T1000 (cell line): ENCODE measurements at regions not wholly inside any gene's neighbourhood (a gene's known extent, or its start where the extent isn't known, plus 50 kb on each side); places are given as distances from the start of the nearest gene placed in this dataset.
"Not testable (repeated sequence)": the region's sequence is repeated elsewhere in the genome, so short reads cannot be mapped to it uniquely, and the experiment has no call there.

Experiments used
- DNase-seq: peaks from one replicate; lab custom pipeline; 2025; ENCODE audit warnings: mixed read lengths; lab: John Stamatoyannopoulos, UW

DNA sequence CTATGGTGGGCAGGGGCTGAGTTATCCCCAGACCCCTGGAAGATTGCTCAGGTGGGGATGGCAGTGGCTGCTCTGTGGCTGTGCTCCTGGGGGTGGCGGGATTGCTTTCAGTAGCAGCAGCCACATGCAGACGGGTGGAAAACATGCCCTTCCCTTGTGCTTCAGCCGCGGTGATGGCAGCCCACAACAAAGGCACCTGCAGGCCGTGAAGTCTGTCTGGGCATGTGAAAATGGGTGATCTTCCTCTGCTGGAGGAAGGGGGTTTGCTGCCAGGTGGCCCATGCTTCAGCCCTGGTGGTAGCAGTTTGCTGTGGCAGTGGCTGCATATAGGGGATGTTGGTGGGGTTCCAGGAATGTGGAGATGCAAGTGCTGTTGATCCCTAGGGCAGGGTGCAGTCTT, 326.2 kb upstream of the RGS6 start:
- DNase-seq = no peak

DNA sequence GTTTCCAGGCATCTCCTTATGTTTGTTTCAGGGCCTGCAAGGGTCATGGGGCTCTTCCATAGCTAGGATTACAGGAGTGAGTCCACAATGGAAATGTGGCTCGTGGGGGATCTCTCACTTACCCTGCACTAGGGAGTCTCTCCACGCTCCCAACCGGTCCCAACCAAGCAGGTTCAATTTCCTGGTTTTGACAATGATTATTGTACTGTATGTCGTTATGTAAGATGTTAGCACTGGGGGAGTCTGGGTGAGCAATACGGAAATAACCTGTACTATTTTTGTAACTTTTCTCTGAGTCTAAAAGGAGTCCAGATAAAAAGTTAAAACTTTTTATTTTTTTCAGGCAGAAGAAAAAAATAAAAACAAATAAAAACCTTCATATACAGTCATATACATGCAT, 325.7 kb upstream of the RGS6 start:
- DNase-seq = no peak

DNA sequence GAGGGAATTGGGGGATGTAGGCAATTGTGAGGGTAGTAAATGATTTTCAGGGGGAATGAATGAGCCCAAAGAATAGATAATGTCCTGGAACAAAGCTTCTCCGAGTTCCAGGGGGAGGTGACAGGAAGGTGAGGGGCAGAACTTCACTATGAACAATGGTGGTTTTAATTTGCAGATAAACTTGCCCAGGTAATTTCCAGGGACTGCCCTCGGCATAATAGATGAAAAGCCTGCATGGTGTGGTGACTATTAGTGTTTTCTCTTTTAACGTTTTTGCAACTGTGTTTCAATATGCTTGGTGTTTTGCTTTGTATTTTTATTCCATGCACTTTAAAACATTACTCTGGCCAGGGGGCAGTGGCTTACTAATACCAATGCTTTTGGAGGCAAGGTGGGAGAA, 325.2 kb upstream of the RGS6 start:
- no peak for DNase-seq

DNA sequence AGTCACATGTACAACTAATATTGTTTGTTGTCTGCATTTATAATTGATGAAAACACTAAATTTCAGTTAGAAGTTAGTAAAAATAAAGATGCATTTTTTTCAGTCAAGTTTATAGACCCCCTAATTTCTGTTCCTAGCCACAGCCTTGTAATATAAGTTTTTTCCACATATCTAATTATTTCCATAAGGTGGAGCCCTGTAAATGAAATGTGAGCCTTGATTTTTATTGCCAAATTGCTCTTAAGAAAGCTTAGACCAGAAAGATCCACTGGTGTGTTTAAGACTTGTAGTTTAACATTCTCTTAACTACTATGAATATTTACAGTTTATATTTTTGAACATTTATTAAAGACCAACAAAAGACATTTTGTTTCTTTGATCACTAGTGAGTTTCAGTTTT, 322.1 kb upstream of the RGS6 start:
- no peak for DNase-seq

DNA sequence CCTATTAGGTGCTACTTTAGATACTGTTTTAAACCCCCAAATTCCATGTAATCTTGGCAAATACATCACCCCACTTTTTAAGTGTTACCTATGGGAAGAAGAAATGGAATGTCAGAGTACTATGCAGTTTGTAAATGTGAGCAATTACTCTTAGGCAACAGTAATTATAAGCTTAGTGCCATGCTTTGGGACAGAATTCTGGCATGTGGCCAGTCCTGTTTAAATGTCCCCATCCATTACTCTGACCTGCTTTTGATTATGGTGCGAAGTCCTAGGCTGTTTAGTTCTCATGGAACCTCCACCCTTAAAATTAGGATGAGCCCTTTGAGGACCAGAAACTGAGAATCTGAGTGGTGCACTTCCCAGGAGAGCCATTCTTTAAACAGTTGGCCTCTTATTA, 321.4 kb upstream of the RGS6 start:
- DNase-seq = no peak

DNA sequence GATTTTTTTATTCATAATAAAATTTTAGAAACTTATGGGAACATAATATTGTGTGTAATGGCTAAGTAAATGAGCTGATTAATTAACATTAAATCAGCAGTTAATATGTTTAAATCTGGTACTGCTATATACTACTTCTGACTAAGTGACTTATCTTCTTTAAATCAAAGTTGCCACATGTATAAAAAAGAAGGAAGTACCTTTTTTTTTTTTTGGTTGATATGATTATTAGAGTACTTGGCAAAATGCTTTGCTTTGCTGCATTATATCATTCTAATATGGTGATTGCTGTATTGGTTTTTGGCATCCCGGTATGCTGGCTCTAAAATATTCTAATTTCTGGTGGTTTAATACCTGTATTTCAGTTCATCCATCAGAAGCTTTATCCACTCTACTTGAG, 319.1 kb upstream of the RGS6 start:
- no peak for DNase-seq

DNA sequence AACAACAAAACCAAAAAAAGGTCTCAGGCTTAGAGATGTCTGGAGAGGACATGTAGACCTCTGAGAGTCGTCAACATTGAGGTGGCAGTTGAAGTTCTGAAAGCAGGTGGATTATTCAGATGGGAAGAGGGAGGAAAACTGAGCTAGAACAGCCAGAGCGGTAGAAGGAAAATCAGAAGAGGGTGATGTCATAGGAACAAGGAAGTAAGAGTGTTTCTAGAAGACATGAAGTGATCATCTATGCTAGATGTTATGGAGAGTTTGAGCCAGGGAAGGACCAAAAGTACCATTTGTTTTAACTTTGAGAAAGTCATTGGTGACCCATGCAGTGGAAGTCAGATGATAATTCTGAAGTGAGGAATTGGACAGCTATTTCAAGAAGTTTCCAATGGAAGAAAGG, 316.2 kb upstream of the RGS6 start:
- no peak for DNase-seq

DNA sequence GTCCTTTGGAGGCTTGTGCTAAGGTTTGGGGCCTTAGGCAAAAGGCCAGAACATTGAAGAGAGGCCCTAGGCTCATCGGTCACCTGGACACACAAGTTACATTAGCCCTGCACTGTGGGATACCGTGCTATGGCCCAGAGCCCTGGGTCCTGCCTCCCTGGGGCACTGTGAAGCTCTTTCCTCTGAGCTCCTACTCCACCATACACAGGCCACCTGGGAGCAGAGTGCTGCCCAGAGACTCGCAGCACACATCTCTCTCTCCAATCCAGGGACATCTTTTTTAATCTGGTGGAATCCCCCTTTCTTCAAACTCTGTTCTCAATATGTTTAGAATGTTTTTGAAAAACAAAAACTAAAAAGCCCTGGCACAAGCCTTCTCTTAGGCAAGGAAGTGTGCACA, 314.2 kb upstream of the RGS6 start:
- no peak for DNase-seq

DNA sequence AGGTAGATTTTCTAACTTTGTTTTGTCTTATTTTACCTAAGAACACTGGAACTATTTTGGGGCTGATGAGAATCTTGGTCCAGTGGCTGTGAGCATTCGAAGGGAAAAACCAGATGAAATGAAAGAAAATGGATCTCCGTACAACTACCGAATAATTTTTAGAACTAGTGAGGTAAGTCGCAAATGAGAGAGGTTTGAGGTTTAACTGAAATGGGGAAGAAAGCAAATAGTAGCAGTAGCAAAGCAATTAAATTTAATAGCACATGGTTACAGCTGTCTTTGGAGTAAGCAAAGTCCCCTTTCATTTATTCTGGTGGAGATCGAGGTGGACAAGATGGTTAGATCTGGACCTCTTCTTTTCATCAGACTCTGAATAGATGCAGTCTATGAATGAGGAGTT, 313.5 kb upstream of the RGS6 start:
- DNase-seq = no peak

DNA sequence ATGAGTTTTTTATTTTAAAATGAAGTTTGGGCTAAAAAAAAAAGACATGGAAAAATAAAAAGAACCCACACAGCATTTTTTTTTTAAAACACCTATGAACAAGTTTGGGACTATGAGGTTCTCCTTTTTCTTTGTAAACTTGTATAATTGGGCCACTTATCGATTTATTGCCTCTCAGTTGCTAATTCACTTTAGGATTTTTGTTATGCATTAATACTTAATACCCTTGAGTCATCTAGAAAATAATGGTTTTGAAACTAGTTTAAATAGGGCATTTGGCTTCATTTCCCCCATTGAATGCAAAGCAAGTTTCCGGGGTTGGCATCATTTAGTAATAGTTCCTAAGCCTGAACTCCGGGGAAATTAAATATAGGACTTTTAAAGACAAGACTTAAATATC, 312.8 kb upstream of the RGS6 start:
- no peak for DNase-seq

DNA sequence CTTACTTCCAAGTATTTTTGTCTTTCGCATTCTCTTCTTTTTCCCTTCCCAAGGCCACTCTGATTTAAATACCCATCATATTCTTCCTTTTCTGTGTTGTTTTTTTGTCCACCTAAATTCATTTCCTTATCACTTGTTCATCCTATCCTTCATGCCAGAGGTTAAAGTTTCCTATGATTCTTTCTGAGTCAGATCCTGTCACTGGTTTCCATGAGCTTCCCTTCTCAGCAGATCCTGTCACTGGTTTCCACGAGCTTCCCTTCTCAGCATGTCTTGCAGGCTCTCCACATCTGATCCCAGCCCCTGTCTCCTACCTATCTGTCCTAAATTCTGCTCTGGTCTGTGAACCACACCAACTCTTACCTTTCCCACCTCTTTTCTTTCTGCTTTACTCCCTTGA, 311.8 kb upstream of the RGS6 start:
- DNase-seq = no peak

DNA sequence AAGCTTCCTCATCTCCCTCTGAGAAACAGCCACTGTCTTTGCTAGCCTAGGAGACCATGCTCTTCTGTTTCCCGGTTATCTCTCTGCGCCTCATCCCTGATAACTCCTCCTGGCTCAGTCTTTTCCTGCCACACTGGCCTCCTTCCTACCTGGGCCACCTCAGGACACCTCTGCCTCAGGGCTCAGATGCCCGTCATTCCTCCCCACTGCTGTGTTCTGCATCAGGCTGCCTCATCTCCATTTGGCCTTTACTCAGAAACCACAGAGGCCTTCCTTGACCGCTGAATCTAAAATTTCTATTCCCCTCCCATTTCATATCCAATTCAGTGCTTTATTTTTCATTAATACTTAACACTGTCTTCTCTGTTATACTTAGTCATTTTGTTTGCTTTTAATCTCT, 311.0 kb upstream of the RGS6 start:
- no peak for DNase-seq

DNA sequence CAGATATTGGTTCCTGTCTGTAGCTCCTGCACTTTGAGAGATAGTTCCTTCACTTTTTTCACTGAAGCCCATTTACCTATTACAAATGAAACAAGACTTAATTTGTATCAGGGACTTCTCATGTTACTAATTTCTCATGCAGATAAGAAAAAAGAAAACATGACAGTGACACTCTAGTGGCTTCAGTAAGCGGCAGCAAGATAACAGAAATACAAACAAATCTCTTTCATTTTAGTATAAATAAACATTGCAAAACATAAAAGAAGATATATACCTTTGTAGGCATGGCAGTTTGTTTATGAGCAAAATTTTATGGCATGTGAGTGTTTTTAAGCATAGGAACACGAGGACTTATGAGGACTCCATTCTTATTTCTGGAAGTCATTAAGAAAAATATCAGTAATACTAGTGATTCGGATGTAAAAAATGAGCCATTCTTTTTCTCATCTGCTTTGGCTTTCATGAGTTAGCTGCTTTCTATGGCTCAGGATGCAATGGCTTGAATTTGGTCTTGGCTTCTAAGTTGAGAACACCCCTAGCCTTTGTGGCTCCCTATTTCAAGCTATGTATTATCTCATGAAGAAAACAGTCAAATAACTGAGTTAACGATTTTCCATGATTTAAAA, 310.1 kb upstream of the RGS6 start:
- no peak for DNase-seq

DNA sequence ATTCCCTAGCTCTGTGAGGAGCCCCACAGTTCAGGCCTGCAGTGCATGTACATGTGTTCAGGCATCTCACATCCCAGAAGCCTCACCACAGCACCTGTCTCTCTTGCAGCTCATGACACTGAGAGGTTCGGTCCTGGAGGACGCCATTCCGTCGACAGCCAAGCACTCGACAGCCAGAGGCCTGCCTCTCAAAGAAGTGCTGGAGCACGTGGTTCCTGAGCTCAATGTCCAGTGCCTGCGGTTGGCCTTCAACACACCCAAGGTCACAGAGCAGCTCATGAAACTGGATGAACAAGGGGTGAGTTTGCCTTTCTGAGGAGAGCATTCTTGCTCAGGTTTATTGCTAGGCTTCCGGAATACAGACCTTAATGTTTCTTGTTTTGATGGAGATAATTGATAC, 308.3 kb upstream of the RGS6 start:
- no peak for DNase-seq

DNA sequence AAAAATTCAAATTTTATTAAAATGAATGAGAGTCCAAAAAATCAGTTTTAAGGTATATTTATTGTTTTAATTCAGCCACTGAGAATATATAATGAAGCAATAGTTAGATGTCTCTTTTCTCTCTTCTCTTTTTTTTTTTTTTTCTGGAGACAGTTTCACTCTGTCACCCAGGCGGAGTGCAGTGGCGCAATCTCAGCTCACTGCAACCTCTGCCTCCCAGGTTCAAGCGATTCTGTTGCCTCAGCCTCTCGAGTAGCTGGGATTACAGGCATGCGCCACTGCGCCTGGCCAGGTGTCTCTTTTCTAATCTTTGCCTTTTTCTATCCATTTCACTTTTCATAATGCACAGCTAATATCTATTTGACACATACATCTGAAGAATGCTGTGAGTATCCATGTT, 307.1 kb upstream of the RGS6 start:
- no peak for DNase-seq

DNA sequence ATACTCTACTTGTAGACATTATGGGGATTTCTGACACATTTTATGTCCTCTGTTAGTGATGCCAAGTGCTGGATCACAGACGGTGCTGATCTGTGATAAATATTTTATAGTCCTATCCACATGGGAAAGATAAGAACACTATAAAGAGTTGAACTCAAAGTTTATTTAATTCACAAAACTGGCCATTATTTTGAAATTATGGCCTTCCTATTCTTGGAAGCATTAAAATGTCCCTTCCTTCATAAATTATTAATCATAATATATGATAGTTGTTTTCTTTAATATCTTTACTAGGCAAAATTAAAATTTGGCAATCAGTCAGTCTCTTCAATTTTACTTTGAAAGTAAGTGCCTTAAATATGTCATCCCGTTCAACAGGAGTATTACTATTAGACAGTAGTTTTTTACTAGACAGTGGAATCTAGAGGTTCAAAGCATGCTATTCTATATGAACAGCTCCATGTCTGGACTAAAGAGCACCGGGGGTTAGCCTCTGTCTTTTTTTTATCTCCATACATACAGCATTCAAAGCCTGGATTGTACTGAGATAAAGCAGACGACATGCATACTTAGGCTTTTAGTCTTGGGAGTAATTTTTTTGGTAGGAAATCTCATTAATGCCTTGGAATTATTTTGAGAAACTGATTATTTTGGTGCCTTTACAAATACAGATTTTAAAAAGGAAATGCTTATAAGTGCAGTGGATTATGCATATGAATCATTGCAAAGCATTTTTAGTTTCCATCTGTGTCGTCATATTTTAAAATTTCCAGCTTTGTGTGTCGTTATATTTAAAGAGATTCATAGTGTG, 306.1 kb upstream of the RGS6 start:
- no peak for DNase-seq

DNA sequence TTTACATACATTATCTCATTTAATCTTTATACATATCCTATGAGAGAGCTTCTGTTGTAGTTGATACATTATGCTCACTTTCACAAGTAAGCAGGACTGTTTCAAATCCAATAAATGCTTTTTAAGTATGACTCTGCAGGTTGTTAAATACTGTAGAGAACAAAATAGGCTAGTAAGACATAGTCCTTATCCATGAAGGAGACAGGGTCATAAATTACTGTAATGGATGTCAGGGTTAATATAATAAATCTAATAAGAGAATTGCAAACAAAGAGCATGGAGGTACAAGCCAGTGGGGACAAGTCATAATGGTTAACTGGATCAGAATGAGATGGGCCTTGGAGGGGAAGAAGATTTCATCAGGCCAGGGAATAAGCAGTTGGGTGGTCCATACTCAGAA, 303.8 kb upstream of the RGS6 start:
- DNase-seq = no peak

DNA sequence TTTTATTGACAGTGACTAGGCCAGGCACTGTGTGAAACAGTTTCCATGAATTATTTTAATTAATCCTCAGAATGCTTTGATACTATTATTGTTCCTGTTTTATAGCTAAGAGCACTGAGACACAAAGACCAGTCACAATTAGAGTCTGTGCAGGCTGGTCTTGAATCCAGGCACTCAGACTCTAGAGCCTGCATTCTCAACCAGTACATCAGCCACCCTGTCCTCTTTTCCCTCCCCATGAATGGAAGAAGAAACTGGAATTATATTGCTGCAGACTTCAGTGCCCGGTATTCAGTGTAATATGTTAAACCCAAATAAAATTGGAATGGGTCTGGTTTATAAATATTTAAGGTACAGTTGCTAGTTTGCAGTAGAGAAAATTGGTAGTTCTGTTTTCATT, 303.0 kb upstream of the RGS6 start:
- no peak for DNase-seq

DNA sequence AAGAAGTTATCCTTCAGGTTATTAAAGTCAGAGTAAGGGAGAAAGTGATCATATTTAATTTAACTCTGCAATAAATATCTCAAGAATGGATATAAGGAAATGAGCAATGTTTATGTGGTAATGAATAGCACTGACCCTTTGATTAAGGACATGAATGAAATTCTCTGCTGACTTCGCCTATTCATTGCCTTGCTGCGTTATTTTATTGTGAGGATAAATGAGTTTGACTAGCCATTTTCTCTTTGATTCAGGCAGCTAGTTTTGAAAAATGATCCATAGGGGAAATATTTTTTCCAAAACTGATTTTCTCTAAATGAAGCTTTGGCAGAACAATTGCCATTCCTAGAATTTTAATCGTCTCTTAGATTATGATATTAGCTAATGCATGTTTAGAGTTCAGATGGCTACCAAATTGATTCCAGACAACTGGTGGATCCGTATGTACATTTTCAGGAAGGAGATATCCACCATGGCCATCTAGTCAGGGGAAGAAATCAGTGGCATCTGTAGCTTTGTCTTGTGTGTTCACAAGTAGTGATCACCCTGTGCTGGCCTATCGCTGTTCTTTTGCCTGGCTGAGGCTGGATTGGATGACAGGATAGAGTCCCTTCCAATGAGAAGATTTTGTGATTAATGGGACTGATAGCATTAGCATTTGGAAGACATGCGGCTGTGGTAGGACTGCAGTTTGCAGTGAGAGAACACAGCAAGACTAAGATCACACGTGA, 302.3 kb upstream of the RGS6 start:
- no peak for DNase-seq

DNA sequence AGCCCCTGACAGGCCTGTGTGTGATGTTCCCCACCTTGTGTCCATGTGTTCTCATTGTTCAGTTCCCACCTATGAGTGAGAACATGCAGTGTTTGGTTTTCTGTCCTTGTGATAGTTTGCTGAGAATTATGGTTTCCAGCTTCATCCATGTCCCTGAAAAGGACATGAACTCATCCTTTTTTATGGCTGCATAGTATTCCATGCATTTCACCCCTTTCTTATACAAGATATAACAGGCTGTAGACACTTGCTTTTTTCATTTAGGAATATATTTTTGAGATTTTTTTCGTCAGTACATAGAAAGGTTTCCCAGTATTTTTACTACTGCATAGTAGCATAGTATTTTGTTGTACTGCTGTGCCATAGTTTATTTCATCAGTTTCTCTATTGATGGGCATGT, 301.2 kb upstream of the RGS6 start:
- not testable (repeated sequence) for DNase-seq

DNA sequence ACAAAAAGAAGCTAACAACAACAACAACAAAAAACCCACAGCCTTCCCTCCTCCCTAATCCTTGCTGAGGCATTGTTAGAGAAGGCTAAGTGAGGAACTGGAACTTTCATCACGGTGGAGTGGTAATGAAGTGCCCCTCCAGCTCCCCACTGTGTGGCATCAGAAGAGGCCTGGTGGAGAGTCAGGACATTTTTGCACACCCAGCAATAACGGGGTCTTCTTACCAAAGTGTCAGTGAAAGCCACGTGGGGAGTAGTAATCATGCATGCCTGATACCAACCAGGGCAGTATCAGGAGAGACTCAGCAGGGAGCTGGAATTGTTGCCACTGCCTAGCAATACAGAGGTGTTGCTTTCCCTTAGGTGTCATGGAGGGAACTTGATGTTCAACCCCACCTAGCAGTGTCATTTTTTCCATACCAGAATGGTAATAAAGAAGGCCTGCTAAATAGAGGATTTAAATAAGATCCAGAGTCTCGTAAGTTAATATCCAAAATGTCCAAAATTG, 299.7 kb upstream of the RGS6 start:
- DNase-seq = no peak

DNA sequence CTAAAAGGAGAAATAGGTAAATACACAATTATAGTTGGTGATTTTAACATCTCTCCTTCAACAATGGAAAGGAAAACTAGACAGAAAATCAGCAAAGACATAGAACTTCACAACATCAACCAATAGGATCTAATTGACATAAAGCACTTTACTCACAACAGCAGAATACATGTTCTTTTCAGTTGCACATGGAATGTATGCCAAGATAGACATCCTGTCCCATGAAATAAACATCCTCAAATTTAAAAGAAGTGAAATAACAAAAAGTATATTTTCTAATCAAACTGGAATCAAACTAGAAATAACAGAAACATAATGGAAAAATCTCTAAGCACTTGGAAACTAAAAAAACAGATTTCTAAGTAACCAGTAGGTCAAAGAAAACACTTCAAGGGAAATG, 296.2 kb upstream of the RGS6 start:
- DNase-seq = no peak

DNA sequence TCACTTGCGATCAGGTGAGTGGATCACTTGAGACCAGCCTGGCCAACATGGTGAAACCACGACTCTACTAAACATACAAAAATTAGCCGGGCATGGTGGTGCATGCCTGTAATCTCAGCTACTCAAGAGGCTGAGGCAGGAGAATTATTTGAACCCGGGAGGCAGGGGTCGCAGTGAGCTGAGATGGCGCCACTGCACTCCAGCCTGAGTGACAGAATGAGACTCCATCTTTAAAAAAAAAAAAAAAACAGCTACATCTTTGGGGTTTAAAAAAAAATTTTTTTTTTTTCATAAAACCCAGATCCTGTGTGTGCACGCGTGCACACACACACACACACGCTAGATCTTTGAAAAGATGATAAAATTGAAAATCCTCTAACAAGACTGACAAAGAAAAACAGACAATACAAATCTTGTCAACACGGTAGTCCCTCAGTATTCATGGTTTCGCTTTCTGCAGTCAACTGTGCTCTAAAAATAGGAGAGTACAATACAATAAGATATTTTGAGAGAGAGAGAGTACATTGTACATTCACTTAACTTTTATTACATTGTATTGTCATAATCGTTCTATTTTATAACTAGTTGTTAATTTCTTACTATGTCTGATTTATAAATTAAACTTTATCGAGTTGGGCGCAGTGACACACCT, 295.3 kb upstream of the RGS6 start:
- DNase-seq = no peak
